ENCODE measurements at regions not wholly inside any gene's neighbourhood (a gene's known extent, or its start where the extent isn't known, plus 50 kb on each side); places are given as distances from the start of the nearest gene placed in this dataset.

DNA sequence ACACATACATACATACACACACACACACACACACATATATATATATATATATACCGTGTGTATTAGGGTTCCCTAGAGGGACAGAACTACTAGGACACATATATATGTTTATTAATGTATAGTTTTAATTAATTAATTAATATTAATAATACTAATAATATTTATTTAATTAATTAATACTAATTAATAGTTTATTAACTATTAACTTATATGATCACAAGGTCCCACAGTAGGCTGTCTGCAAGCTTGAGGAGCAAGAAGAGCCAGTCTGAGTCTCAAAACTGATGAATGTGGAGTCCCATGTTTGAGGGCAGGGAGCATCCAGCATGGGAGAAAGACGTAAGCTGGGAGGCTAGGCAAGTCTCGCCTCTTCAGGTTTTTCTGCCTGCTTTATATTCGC lies 398.0 kb upstream of the KIF2A start:
- no peaks in the 10 kb centered on the region for H3K36me3 ChIP-seq
- TF ChIP-seq POLR2A (IDR thresholded peaks at IDR 0.05) = no peak
- TF ChIP-seq, protein P1, sequence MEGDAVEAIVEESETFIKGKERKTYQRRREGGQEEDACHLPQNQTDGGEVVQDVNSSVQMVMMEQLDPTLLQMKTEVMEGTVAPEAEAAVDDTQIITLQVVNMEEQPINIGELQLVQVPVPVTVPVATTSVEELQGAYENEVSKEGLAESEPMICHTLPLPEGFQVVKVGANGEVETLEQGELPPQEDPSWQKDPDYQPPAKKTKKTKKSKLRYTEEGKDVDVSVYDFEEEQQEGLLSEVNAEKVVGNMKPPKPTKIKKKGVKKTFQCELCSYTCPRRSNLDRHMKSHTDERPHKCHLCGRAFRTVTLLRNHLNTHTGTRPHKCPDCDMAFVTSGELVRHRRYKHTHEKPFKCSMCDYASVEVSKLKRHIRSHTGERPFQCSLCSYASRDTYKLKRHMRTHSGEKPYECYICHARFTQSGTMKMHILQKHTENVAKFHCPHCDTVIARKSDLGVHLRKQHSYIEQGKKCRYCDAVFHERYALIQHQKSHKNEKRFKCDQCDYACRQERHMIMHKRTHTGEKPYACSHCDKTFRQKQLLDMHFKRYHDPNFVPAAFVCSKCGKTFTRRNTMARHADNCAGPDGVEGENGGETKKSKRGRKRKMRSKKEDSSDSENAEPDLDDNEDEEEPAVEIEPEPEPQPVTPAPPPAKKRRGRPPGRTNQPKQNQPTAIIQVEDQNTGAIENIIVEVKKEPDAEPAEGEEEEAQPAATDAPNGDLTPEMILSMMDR (IDR thresholded peaks at IDR 0.05) = no peak
- H3K4me1 ChIP-seq = no peaks in the 10 kb centered on the region
- no peaks in the 10 kb centered on the region for H3K9me3 ChIP-seq
- intact Hi-C loops (cut with DNase I) = no loop called here
- WGBS (ENCODE audit: insufficient coverage, low coverage, low lambda C conversion rate, missing lambda C conversion rate) = 30% methylated on average over 1 of the region's 4 CpGs
- H3K27ac ChIP-seq = no peak overlapping the region
- H3K27me3 ChIP-seq = no peaks in the 10 kb centered on the region
- H3K4me3 ChIP-seq = no peak overlapping the region
- DNase-seq (no peak), ATAC-seq (no peak)

DNA sequence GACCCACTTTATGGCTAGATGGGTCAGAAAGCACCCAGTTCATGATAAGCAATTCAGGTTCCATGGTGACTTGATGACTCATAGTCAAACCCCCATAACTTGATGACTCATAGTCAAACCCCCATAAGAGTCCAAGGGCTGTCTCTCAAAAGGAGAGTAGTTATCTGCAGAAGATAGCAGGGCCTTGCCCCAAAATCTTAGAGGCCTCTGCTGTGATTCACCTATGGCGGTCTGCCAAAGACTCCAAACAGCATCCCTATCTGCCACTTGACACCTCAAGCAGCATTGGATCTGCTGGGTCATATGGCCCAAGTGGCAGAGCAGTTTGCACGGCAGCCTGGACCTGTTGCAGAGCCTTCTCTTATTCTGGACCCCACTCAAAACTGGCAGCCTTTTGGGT lies 395.2 kb upstream of the KIF2A start:
- DNase-seq (no peak), ATAC-seq (no peak)
- no peaks in the 10 kb centered on the region for H3K36me3 ChIP-seq
- no peaks in the 10 kb centered on the region for H3K9me3 ChIP-seq
- no peak overlapping the region for H3K27ac ChIP-seq
- H3K4me1 ChIP-seq = no peaks in the 10 kb centered on the region
- no CpG with 5 or more reads among the region's 2 CpGs for WGBS (ENCODE audit: insufficient coverage, low coverage, low lambda C conversion rate, missing lambda C conversion rate)
- TF ChIP-seq, protein P1 (IDR thresholded peaks at IDR 0.05) = no peak
- no peak for TF ChIP-seq POLR2A (IDR thresholded peaks at IDR 0.05)
- H3K27me3 ChIP-seq = no peaks in the 10 kb centered on the region
- intact Hi-C loops (cut with DNase I) = no loop called here
- no peak overlapping the region for H3K4me3 ChIP-seq

DNA sequence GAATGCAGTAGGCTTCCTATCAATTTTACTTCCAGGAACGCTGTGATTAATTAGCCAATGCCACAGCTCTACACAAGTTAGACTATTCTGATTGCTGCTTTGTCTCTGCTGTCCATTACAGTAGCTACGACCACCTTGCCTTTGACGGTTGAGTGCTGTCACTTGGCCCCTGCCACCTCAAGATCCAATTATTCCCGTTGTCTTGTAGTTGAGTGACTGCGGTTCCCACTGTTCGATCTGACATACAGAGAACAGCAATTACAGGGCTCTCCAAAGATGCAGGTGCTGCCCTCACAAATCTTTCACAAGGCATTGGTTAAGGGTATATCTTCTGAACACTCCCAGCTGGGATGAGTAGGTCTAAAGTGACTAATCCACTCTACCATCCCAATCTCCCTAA lies 393.4 kb upstream of the KIF2A start:
- intact Hi-C loops (cut with DNase I) = no loop called here
- Histone ChIP-seq H3K27me3 (no peaks in the 10 kb centered on the region), H3K9me3 (no peaks in the 10 kb centered on the region), H3K4me3 (no peak overlapping the region), H3K36me3 (no peaks in the 10 kb centered on the region), H3K27ac (no peak overlapping the region), H3K4me1 (no peaks in the 10 kb centered on the region)
- WGBS (ENCODE audit: insufficient coverage, low coverage, low lambda C conversion rate, missing lambda C conversion rate) = 62% methylated on average over 6 of the region's 6 CpGs
- DNase-seq = no peak
- ATAC-seq = no peak
- TF ChIP-seq, protein P1 (IDR thresholded peaks at IDR 0.05) = no peak
- TF ChIP-seq POLR2A (IDR thresholded peaks at IDR 0.05) = no peak

DNA sequence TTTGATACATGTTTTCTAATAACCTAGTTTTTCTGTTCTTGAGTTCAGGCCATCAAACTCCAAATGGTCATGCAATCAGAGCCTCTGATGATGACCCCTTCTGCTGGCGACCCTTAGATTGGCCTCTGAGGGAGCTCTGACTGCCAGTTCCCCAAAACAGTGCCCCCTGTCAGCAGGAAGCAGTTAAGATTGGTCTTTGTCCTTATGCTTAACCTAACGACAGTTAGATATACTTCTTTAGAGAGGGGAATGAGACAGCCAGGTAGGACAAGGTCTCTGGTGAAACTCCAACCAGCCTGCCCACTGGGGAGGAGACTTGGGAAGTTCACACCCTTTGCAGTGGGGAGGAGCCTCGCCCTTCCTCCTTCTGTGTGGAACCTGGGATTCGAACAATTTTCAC lies 390.4 kb upstream of the KIF2A start:
- peaks cover 0 to 14% (median 0%) of the 10 kb centered on the region in 4 donors for H3K4me1 ChIP-seq
- DNase-seq (no peak), ATAC-seq (no peak)
- no peak overlapping the region for H3K4me3 ChIP-seq
- no peak overlapping the region for H3K27ac ChIP-seq
- 35% methylated on average over 2 of the region's 4 CpGs for WGBS (ENCODE audit: insufficient coverage, low coverage, low lambda C conversion rate, missing lambda C conversion rate)
- intact Hi-C loops (cut with DNase I) = no loop called here
- no peak for TF ChIP-seq POLR2A (IDR thresholded peaks at IDR 0.05)
- TF ChIP-seq, protein P1 (IDR thresholded peaks at IDR 0.05) = no peak
- H3K36me3 ChIP-seq = no peaks in the 10 kb centered on the region
- H3K9me3 ChIP-seq = no peaks in the 10 kb centered on the region
- no peaks in the 10 kb centered on the region for H3K27me3 ChIP-seq
